Posterior cingulate gyrus (tissue), 11 donors: ENCODE measurements at regions not wholly inside any gene's neighbourhood (a gene's known extent, or its start where the extent isn't known, plus 50 kb on each side); places are given as distances from the start of the nearest gene placed in this dataset.
"Not testable (repeated sequence)": the region's sequence is repeated elsewhere in the genome, so short reads cannot be mapped to it uniquely, and the experiment has no call there.

Experiments
- DNase-seq, 10 donors: peaks; one replicate each; pipeline versions ENCODE4 v3.0.0 to v3.0.0-alpha.2; 2020 to 2021; ENCODE audit warnings: mixed read lengths in 3 of 10
- intact Hi-C: fragments of 100-400 bp; cut with DNase I; formaldehyde crosslinking; loops from one replicate; pipeline ENCODE4 v1.15.1; 2023

DNA sequence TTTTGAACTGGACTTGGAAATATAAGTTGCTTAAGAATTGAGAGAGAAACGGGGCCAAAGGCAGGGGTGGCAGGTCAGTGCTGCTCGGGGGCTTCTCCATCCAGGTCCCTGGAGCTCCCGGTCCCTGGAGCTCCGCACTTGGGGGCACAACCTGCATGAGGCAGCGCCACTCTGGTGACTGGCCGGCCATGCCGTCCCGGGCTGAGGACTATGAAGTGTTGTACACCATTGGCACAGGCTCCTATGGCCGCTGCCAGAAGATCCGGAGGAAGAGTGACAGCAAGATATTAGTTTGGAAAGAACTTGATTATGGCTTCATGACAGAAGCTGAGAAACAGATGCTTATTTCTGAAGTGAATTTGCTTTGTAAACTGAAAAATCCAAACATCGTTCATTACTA lies 76.9 kb upstream of the POTEG start:
- intact Hi-C loops = not testable (repeated sequence)
- peak in 2 of 10 donors; percentile 15 to 20 for DNase-seq

GRCh38 chr14:19489475-19489874 lies 55.3 kb upstream of the POTEG start:
- intact Hi-C loops = not testable (repeated sequence)
- peak in 1 of 10 donors; percentile 3 for DNase-seq

- peak in 3 of 10 donors; percentile 12 to 62 (median 42) for DNase-seq
- intact Hi-C loops = not testable (repeated sequence)
Measured at GRCh38 chr14:19488457-19488856, 54.3 kb upstream of the POTEG start.

DNA sequence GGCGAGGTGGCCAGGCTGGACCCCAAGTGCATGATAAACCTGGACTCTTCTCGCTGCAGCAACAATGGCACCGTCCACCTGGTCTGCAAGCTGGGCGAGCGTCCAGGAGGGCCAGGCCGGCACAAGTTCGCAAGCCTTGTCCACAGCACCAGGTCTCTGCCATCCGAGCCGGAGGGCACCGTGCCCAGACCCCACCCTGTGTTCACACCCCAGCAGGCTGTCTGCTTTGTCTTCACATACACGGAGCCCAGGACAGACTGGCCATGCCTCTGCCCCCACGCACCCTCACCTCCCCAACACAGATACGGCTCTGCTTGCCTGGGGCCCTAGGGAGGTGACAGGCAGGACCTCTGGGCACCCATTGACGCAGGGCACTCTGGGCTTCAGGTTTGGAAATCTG lies 53.5 kb upstream of the POTEG start:
- DNase-seq, intact Hi-C loops: not testable (repeated sequence)

DNA sequence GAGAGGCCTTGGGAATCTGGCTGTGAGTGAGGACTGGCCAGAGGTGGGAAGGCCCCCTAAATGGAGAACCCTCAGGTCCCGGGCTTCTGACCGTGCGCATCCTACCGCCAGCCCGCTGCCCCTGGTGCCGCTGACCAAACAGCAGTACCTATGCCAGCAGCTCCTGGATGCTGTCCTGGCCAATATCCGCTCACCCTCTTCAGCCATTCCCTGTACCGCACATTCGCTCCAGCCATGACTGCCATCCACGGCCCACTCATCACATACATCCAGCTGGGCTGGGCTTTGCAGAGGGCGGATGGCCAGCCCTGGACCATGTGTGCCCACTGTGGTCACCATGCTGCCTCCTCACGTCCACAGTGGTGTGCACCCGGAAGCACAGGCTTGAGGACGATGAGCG lies 53.1 kb upstream of the POTEG start:
- peak in 4 of 10 donors; percentile 11 to 84 (median 58) for DNase-seq
- intact Hi-C loops = not testable (repeated sequence)

GRCh38 chr14:19485346-19485745 lies 51.2 kb upstream of the POTEG start:
- DNase-seq = peak in 5 of 10 donors; percentile 5 to 86 (median 51)
- intact Hi-C loops = not testable (repeated sequence)
